LNCAP (cell line): ENCODE measurements at regions not wholly inside any gene's neighbourhood (a gene's known extent, or its start where the extent isn't known, plus 50 kb on each side); places are given as distances from the start of the nearest gene placed in this dataset.

Experiments used
- CTCF ChIP-seq: fragments of 450-650 bp; IDR thresholded peaks from 2 replicates; pipeline ENCODE4 v1.5.1; 2017; ENCODE audit warnings: mild to moderate bottlenecking

GRCh38 chr20:22686097-22686496 lies 101.7 kb upstream of the FOXA2 start:
- no peak for TF ChIP-seq CTCF

GRCh38 chr20:22687676-22688349 lies 103.4 kb upstream of the FOXA2 start:
- TF ChIP-seq CTCF: no peak

GRCh38 chr20:22688485-22688884 lies 104.1 kb upstream of the FOXA2 start:
- no peak for TF ChIP-seq CTCF

GRCh38 chr20:22689266-22689665 lies 104.9 kb upstream of the FOXA2 start:
- no peak for TF ChIP-seq CTCF

- TF ChIP-seq CTCF: no peak
These were observed 105.6 kb upstream of the FOXA2 start for GRCh38 chr20:22690000-22690399.

GRCh38 chr20:22690616-22691179 lies 106.3 kb upstream of the FOXA2 start:
- no peak for TF ChIP-seq CTCF

GRCh38 chr20:22691369-22692118 lies 107.2 kb upstream of the FOXA2 start:
- peak; percentile 92 for TF ChIP-seq CTCF
